ENCODE measurements at regions not wholly inside any gene's neighbourhood (a gene's known extent, or its start where the extent isn't known, plus 50 kb on each side); places are given as distances from the start of the nearest gene placed in this dataset.

DNA sequence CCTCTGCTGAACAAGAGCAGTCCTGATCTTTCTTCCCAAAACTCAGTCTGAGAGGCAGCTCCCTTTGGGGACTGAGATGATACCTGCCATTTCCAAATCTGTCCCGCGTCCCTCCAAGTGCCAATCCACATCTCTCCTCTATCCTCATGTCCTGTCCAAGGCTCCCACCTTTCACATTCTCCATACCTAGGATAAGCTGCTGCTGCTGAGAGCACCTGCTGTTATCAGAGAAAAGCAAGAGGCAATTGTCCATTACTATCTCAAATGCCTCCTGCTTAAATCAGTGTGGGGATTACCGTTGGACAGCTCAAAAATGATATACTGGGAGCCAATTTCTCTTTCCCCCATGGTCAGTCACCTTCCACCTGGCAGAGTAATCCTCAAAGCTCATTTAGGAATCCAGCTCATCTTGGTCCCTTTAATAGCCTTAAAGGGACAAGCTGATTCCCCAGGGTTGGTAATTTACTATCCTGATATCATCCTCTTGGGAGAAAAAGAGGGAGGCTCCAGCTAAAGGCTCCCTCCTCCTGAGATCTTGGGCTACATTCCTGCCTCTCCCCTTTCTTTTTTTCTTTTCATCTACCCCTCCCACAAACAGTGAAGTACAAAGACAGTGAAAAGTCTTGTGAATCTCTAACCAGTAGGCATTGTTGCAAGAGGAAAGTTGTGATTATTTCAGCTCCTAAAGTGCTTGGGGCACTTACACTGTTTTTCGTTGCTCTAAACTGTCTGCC is 278.1 kb upstream of the CAMK1G start:
- TF ChIP-seq, protein P1, sequence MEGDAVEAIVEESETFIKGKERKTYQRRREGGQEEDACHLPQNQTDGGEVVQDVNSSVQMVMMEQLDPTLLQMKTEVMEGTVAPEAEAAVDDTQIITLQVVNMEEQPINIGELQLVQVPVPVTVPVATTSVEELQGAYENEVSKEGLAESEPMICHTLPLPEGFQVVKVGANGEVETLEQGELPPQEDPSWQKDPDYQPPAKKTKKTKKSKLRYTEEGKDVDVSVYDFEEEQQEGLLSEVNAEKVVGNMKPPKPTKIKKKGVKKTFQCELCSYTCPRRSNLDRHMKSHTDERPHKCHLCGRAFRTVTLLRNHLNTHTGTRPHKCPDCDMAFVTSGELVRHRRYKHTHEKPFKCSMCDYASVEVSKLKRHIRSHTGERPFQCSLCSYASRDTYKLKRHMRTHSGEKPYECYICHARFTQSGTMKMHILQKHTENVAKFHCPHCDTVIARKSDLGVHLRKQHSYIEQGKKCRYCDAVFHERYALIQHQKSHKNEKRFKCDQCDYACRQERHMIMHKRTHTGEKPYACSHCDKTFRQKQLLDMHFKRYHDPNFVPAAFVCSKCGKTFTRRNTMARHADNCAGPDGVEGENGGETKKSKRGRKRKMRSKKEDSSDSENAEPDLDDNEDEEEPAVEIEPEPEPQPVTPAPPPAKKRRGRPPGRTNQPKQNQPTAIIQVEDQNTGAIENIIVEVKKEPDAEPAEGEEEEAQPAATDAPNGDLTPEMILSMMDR (IDR thresholded peaks at IDR 0.05): no peak
- TF ChIP-seq POLR2AphosphoS5 (IDR thresholded peaks at IDR 0.05) (no peak), POLR2A (IDR thresholded peaks at IDR 0.05) (no peak)

Data from sigmoid colon (tissue), 4 donors.